SIG-M5 treated with dmso at 0.1 percent for 504 hours (cell line): ENCODE measurements at regions not wholly inside any gene's neighbourhood (a gene's known extent, or its start where the extent isn't known, plus 50 kb on each side); places are given as distances from the start of the nearest gene placed in this dataset.
"Not testable (repeated sequence)": the region's sequence is repeated elsewhere in the genome, so short reads cannot be mapped to it uniquely, and the experiment has no call there.

Experiments
- DNase-seq: peaks from one replicate; lab custom pipeline; 2025; ENCODE audit not compliant: unreplicated experiment; lab: John Stamatoyannopoulos, UW

GRCh38 chr3:147669077-147669476 is 259.9 kb downstream of the ZIC1 start:
- DNase-seq = no peak

- no peak for DNase-seq
Observed at GRCh38 chr3:147672035-147672434, 262.9 kb downstream of the ZIC1 start.

- no peak for DNase-seq
Observed at GRCh38 chr3:147672436-147672835, 263.3 kb downstream of the ZIC1 start.

- no peak for DNase-seq
Observed at GRCh38 chr3:147675761-147676160, 266.6 kb downstream of the ZIC1 start.

DNA sequence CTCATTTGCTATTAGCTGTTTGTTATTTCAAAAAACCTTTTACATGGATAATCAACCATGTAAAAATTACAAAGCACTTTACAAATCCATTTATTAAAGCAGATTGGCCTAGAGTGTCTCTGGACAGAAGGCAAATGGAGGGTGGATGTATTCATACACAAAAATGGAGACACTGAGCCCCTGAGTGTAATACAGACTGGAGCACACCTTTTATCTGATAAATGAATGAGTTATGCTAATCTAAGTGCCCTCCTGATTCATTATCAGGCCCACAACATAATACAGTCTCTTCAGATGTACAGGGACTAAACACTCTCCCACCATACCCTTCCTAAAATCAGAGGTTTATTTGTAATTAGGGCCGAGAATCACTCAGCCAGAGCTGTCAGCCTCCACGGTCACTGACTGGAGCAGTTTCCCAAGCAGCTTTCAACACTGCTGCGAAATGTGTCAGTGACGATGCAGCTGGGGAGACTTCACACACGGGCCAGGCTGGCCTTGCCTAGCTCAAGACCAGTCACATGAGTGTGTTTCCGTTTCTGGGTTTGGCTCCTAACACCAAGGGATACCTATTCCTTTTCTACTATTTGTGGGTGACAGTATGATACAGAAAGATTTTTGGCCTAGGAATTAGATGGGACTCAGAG is 271.8 kb downstream of the ZIC1 start:
- DNase-seq = no peak

- no peak for DNase-seq
Observed at GRCh38 chr3:147688868-147689267, 279.7 kb downstream of the ZIC1 start.

GRCh38 chr3:147699175-147699838 is 290.1 kb downstream of the ZIC1 start:
- DNase-seq = peak; percentile 6

GRCh38 chr3:147701195-147701594 is 292.0 kb downstream of the ZIC1 start:
- no peak for DNase-seq

DNA sequence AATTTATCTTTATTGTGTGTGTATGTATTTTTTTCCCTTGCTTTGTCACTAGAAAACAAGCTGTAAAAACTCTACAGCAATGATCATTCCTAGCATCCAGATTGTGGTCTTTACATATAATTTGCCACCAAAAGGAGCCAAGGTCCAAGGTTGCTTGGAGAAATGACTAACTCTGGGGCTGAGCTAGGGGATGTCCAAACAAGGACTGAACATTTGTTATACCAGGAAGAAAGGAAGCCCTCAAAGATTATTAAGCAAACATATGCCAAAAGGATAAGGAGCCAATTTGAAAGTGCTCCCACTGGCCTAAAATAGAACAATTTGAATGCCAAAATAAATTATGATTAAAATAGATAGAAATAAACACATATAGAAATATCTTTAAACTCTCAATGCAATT is 293.3 kb downstream of the ZIC1 start:
- no peak for DNase-seq

- no peak for DNase-seq
Observed at GRCh38 chr3:147705651-147706051, 296.5 kb downstream of the ZIC1 start.

DNA sequence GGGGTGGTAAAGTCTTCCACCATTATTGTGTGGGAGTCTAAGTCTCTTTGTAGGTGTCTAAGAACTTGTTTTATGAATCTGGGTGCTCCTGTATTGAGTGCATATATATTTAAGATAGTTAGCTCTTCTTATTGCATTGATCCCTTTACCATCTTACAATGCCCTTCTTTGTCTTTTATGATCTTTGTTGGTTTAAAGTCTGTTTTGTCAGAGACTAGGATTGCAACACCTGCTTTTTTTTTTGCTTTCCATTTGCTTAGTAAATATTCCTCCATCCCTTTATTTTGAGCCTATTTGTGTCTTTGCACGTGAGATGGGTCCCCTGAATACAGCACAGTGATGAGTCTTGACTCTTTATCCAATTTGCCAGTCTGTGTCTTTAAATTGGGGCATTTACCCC is 301.6 kb downstream of the ZIC1 start:
- not testable (repeated sequence) for DNase-seq

DNA sequence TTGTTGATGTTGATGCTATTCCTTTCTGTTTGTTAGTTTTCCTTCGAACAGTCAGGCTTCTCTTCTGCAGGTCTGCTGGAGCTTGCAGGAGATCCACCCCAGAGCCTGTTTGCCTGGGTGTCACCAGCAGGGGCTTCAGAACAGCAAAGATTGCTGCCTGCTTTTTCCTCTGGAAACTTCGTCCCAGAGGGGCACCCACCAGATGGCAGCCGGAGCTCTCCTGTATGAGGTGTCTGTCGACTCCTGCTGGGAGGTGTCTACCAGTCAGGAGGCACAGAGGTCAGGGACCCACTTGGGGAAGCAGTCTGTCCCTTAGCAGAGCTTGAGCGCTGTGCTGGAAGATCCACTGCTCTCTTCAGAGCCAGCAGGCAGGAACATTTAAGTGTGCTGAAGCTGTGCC is 303.2 kb downstream of the ZIC1 start:
- no peak for DNase-seq

- not testable (repeated sequence) for DNase-seq
Observed at GRCh38 chr3:147712758-147713157, 303.6 kb downstream of the ZIC1 start.

- no peak for DNase-seq
Observed at GRCh38 chr3:147713234-147714133, 304.3 kb downstream of the ZIC1 start.

DNA sequence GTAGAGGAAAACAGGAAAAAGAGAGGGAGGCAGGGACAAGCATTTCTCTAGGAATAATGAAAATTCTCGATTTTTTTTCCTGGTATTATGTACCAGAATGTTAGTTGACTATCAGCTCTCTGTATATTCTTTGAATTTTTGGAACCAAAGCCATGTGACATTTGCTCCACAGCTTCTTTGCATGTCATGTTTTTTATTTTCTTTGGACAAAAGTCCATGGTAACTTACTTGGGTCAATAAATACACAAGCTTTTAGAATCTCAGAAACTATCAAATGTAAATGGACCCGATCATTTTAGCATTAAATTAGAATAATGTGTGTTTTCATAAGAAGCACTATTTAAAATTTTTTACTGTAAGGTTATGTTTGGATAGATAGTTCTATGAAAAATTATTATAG is 320.5 kb downstream of the ZIC1 start:
- DNase-seq = no peak

DNA sequence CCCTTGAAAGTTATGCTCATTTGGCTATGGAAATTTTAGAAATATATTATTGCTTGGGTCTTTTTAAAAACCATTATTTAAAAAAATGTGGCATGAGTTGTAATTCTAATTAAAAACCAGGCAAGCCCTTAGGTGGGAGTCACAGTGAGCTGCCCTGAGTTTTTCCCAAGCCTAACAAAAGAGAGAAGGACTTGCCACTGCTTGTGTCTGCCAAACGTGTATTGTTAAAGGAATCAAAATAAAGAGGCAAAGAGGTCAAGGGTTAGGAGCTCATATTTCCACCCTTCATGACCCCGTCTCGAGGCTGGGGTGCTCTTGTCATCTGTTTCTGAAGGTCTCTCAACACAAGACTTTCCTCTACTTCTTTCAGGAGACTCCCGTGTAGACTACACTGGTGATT is 321.1 kb downstream of the ZIC1 start:
- no peak for DNase-seq

DNA sequence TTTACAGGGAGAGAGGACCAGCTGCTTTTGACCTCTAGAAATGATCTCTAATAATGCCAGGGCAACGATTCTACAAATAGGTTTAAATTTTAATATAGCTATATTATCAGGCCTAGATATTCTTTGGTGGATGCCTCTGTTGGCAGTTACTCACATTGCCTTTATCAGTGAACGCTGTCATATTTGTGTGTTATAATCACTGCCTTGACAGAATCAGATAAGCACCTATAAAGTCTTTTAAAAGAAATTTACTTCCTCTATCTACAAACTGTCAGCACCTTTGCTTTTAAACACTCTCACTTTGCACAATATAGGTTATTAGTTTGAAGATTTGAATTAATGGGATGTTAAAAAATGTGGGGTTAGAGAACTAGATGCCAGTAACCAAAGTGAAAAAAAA is 324.1 kb downstream of the ZIC1 start:
- no peak for DNase-seq

- no peak for DNase-seq
Observed at GRCh38 chr3:147735616-147736015, 326.5 kb downstream of the ZIC1 start.

DNA sequence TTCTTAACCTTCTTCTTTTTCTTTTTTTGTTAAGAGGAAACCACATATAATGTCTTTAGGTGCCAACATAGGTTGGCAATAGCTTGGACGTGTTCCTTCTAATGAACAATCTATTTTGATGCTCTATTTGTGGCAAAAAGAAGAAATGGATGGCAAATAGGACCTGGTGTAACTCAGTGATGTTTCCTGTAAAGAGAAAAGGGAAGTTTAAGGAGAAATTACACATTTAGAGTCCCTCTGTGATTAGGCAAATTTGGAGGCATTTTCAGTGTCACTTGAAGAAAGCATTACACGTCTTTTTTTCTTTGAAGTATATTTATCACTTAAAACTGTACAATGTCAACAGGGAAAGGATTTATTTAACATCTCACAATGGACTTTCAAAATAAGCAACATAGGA is 327.1 kb downstream of the ZIC1 start:
- DNase-seq = no peak

DNA sequence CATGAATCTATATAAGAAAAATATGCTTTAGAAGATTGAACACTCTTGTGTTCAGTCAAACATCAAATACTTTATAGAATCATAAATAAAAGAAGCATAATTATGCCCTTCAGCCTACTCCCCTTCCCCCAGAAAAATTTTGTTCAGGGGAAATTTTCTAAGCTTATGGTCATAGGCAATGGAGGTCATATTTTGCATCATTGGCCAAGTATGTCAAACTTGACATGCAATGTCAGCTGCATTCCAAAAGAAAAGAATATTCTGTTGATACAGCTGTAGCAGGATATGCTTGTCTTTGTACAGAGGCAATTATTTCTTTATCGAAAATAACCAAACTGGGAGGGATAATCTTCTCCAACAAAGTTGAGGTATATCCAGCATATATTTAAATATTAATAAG is 328.2 kb downstream of the ZIC1 start:
- no peak for DNase-seq

DNA sequence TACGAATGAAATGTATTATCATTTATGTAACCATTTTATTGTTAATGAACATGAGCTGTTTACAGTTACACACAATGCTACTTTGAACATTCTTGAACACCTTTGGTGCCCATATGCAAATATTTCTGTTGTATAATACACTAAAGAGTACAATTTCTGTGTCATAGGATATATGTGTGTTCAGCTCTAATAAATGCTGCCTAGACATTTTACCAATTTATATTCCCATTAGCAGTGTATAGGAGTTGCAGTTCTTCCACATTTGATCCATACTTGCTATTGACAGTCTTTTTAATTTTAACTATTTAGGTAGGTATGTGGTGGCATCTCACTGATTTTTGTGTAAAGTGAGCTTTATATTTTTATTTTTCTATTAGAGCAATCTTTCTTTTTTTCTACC is 331.8 kb downstream of the ZIC1 start:
- DNase-seq = no peak

DNA sequence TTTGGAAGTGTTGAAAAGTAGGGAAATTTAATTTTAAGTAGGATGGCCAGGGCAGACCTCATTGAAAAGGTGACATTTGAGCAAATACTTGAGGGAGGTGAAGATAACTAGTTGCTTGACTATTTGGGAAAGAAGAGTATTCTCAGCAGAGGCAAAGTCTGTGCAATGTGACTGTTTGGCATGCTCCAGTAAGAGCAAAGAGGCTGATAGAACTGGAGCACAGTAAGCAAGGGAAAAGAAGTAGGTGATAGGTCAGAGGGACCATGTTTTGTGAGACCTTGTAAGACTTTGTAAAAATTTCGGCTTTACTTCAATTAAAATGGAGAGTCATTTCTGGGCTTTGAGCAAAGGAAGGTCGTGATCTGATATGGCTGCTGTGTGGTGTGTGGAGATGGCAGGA is 335.8 kb downstream of the ZIC1 start:
- no peak for DNase-seq
